KBM-7 (cell line): ENCODE measurements at regions not wholly inside any gene's neighbourhood (a gene's known extent, or its start where the extent isn't known, plus 50 kb on each side); places are given as distances from the start of the nearest gene placed in this dataset.

Experiments used
- DNase-seq: peaks from one replicate; pipeline ENCODE4 v3.0.0-alpha.2; 2015
- in situ Hi-C: fragments of 300-500 bp; cut with MboI; formaldehyde crosslinking; loops from 2 replicates; pipeline ENCODE4 v1.14.3; 2020; ENCODE audit warnings: low sequenced_read_pairs, low pct_unique_long_range_greater_than_20kb, mixed read lengths

GRCh38 chr5:125549322-125549911 is 803.0 kb upstream of the ZNF608 start:
- DNase-seq = no peak
- in situ Hi-C loops = no loop called here

GRCh38 chr5:125550274-125550673 is 803.8 kb upstream of the ZNF608 start:
- in situ Hi-C loops = no loop called here
- no peak for DNase-seq

DNA sequence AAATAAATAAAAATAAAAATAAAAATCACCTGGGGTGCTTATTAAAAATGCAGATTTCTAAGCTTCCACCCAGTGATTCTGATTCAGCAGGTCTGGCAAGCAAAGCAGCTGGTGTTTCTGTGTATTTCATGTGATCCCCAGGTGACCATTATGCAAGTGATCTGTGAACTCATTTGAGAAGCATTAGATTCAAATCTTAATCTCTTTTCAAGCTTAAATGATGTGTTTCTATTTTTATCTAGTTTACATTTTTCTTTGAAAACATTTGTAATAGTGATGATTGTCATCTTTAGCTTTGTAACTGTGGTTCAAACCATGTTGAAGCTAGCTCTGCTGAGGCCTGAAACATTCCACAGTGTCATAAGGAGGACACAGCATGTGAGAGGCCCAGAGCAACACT is 804.8 kb upstream of the ZNF608 start:
- in situ Hi-C loops = no loop called here
- no peak for DNase-seq

- in situ Hi-C loops = no loop called here
- no peak for DNase-seq
These were observed 805.4 kb upstream of the ZNF608 start for GRCh38 chr5:125551797-125552196.

GRCh38 chr5:125552486-125552885 is 806.0 kb upstream of the ZNF608 start:
- in situ Hi-C loops = no loop called here
- no peak for DNase-seq

- in situ Hi-C loops = no loop called here
- DNase-seq = no peak
These were observed 807.9 kb upstream of the ZNF608 start for GRCh38 chr5:125554355-125554754.

DNA sequence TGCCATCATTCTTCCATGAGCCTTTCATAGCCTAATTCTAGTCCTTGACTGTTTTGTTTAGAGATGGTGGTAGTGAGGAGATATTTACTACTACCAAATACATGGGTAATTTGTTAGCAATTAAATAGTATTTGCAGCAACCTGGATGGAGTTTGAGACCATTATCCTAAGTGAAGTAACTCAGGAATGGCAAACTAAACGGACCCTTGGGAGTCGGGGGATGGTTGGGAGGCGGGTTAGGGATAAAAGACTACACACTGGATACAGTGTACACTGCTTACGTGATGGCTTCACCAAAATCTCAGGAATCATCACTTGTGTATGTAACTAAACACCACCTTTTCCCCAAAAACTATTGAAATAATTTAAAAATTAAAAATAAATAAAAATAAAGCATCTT is 809.2 kb upstream of the ZNF608 start:
- in situ Hi-C loops = no loop called here
- no peak for DNase-seq

DNA sequence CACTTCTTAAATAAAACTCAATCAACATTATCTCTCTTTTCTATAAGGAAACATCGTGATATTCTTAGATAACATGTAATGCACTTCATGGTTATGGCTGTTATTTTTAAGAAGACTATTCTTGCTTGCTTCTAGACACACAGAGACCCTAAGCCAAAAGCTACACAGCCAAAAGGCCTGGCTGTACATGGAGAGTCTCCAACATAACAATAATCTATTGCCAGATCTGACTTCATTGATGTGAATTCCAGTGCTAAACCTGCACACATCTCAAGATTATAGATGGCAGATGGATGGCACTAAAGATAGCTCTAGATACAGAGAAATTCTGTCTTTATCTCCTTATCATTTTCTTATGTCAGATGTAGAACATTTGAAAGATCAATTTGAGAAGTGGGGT is 811.6 kb upstream of the ZNF608 start:
- in situ Hi-C loops = no loop called here
- no peak for DNase-seq

- in situ Hi-C loops = no loop called here
- DNase-seq = no peak
These were observed 812.0 kb upstream of the ZNF608 start for GRCh38 chr5:125558466-125558865.

DNA sequence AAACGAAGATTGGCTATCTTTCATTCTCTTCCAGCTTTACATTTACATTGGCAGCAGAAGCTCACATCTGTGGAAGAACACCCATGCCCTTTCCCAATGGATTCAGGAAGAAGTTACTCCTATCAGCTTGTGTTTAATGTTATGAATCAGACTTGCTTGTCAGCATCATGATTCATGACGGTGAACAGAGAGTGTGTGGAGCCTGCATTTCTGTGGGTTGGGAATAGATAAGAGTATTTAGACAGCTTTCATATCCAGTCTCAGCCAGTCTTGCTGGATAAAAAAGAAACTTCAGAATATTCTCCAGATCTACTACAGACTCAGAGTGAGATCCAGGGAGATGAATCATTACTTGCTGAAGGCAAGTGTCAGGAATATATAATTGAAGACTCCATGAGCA is 812.9 kb upstream of the ZNF608 start:
- DNase-seq = no peak
- in situ Hi-C loops = no loop called here

DNA sequence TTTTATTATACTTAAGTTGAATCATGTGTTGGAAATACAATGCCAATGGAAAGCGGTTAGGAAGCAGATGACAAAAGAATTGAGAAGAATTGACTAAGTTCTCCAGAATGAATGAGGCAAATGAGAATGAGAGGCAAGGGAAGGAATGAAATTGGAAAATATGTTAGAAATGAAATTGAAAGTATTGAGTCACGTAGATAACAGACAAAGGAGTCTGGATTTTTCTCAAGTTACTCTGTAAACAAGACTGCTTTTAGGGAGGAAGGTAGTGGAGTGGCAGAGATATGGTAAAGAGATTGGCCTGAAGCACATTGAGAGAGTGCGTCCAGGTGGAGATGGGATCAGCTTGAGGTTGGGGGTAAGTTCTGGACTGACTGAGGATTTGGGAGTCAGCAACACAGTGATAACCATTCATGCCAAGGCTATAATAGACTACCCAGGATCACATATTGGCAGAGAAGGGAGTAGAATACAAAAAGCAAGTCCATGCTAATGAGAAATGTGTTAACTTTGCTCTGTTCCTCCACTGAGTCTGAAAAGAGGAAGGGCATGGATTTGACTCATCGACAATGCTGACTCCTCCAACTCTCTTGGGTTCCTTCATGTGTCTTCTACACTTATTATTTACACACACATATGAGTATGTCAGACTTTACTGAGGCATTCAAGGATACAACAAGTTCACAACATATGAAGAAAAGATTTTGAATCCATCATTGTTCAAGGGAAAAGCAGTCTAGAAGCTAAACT is 814.2 kb upstream of the ZNF608 start:
- DNase-seq = no peak
- in situ Hi-C loops = no loop called here

GRCh38 chr5:125564317-125564975 is 818.0 kb upstream of the ZNF608 start:
- DNase-seq = no peak
- in situ Hi-C loops = no loop called here

DNA sequence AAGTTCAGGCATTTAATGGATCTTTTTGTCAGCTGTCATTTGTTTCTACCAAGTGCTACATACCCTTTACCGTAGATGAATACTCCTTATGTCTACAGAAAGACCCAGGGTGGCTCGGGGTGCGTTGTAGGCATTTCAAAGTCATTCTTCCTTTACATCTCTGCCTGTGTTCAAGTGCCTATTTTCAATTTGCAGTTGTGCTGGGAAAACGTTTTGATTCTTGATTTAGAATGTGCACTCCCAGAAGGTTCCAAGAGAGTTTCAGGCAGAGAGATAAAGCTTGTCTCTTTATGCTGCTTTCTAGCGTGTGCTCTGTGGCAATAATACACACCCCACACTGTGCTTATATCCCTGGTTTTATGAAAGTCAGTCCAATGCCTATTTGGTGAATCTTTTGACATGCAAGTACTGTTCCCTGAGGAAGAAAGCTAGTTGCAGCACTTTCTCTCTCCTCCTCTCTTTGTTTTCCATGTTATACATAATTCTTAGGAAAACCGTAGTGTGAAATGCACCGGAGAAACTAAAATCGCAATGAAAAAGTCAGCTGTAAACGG is 828.1 kb upstream of the ZNF608 start:
- in situ Hi-C loops = no loop called here
- DNase-seq = no peak

- in situ Hi-C loops = no loop called here
- DNase-seq = no peak
These were observed 828.9 kb upstream of the ZNF608 start for GRCh38 chr5:125575171-125575890.

DNA sequence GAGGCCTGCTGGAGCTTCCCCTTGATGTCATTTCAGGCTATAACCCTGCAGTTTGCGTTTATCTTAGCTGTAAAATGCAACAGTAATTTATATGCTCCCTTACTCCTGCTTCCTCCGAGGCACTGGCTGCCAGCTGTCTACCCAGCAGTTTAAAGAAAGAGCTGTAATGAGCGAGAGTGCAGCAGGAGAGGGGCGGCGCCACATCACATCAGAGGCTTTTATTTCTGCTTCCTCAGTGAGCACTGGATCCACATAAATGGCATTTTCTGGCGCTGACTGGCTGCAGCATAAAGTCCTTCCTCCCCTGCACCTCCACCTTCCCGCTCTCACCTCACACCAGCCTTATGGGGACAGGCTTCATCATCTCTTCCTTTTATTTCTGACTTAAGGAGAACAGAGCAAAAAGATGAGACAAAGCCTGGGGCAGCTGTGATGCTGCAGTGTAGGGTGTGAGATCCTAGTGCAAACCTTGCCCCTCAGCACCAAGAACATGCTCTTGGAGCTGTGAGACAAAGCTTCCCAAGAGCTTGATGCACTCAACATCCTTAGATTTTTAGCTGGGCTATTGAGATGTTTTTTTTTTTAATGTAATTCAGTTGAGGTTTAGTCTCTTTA is 829.6 kb upstream of the ZNF608 start:
- in situ Hi-C loops = no loop called here
- DNase-seq = no peak

DNA sequence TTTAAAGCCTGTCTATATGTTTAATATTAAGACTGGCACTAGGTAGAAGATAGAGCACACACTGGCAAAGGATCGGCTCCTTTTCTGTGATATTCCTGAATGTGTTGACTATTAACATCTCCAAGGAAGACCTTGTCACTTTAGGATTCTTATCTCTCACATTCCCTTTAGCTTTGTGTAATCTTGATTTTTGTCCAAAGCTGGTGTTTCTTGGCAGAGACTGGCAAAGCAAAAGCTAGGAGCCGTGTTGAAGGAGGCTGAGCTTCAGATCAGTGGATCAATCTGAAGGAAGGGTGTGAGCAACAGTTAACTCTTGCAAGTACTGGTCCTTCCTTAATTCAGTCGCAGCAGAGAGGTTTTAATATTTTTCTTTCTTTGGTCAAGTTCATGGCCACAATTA is 830.4 kb upstream of the ZNF608 start:
- in situ Hi-C loops = no loop called here
- no peak for DNase-seq

- in situ Hi-C loops = no loop called here
- no peak for DNase-seq
These were observed 832.1 kb upstream of the ZNF608 start for GRCh38 chr5:125578551-125578950.

DNA sequence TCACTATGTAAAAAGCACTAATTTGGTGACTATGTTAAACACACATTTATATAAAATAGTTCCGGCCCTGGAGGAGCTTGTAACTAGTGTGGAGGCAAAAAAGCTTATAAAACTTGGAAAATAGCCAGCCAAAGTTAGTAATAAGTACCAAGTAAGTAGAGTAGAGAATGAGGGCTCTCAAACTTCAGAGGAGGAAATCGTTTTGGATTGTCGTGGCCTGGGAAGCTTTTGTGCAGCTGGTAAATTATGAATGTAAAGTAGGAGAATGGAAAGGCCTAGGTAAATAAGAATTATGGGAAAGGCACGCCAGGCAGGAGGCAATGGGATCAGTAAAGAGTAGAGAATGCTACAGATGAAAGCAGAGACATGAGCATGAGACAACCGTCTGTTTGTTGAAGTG is 832.7 kb upstream of the ZNF608 start:
- in situ Hi-C loops = no loop called here
- no peak for DNase-seq

DNA sequence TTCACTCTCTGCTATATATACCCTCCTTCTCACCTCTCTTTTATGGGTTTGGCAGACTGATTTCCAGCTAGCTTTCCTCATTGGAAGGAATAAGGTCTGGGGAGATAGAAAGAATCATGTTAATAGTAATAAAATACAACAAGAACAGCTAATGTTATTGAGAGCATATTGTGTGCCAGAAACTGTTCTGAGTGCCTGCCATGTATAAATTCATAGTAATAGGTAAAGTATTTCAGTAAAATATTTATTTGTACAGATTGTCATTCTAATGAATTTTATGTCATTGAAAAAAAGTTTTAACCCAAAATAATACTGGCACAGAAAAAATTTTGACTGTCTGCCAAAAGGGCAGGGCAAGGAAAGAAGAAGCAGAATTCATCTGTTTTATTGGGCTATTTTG is 834.9 kb upstream of the ZNF608 start:
- DNase-seq = no peak
- in situ Hi-C loops = no loop called here
